HCT116 (cell line): ENCODE measurements at regions not wholly inside any gene's neighbourhood (a gene's known extent, or its start where the extent isn't known, plus 50 kb on each side); places are given as distances from the start of the nearest gene placed in this dataset.

Source experiments
- ATAC-seq: fragments of 200-7000 bp; cut with Tn5 transposase; 2 replicates; pipeline ENCODE4 v1.9.1; 2020; ENCODE audit warnings: mild to moderate bottlenecking, moderate library complexity
- BruUV-seq: library from RNA; stranded (reverse); fragments of 400-500 nt; replicated peaks from 2 replicates; lab custom pipeline; 2021; lab: Mats Ljungman, UMichigan
- CTCF ChIA-PET: fragments of 300-600 bp; sonication (Branson Sonifier 250); formaldehyde crosslinking; loops from one replicate; lab custom pipeline; 2021; ENCODE audit warnings: antibody characterized with exemption; lab: Charles Lee
- POLR2A ChIA-PET: fragments of 300-600, 350-600 bp; sonication (Branson Sonifier 250); formaldehyde crosslinking; loops from one replicate; lab custom pipeline; 2021; ENCODE audit warnings: antibody characterized with exemption; lab: Charles Lee
- RAD21 ChIA-PET, 2 experiments: fragments of 300-600 bp; sonication (Branson Sonifier 250); formaldehyde crosslinking; loops; one replicate each; lab custom pipeline; 2023; ENCODE audit warnings: low total read pairs in 2 of 2; ENCODE audit not compliant: uncharacterized antibody in 2 of 2, unreplicated experiment in 2 of 2, low non-redundant PET in 1 of 2; lab: Charles Lee
- DNase-seq: peaks from one replicate; pipeline ENCODE4 v3.0.0-alpha.2; 2010; ENCODE audit warnings: low read depth, low spot score
- H2AFZ ChIP-seq: fragments of 200-600 bp; shearing (Covaris generic), sonication (generic); 2 replicates; pipeline ENCODE4 v1.6.1; 2017; ENCODE audit warnings: low read depth, mixed run types, mixed read lengths, antibody characterized with exemption, low read length; ENCODE audit not compliant: poor library complexity, severe bottlenecking
- H3K27ac ChIP-seq: 2 replicates; pipeline ENCODE4 v1.5.1; 2012; ENCODE audit warnings: low read depth, low read length
- H3K27me3 ChIP-seq: fragments of 200-600 bp; sonication (generic); 2 replicates; pipeline ENCODE4 v1.6.1; 2016; ENCODE audit warnings: mixed run types, low read length, mixed read lengths; ENCODE audit not compliant: insufficient read depth
- H3K36me3 ChIP-seq, 2 experiments: fragments of 200-500 bp in 1 of 2; fragments of 200-600 bp in 1 of 2; sonication (Bioruptor generic) in 1 of 2; sonication (generic) in 1 of 2; 2 replicates each; pipeline versions ENCODE4 v1.5.1 to v1.6.1; 2014 to 2016; ENCODE audit warnings: low read length in 2 of 2, inconsistent platforms in 1 of 2, mixed read lengths in 1 of 2, mixed run types in 1 of 2; ENCODE audit not compliant: insufficient read depth in 2 of 2, control insufficient read depth in 1 of 2
- H3K4me1 ChIP-seq, 2 experiments: fragments of 200-600 bp in 1 of 2; sonication (generic) in 1 of 2; 2 replicates each; pipeline versions ENCODE4 v1.5.1 to v1.6.1; 2012 to 2017; ENCODE audit warnings: low read length in 2 of 2, inconsistent platforms in 1 of 2, mild to moderate bottlenecking in 1 of 2, mixed read lengths in 1 of 2, mixed run types in 1 of 2, moderate library complexity in 1 of 2; ENCODE audit not compliant: insufficient read depth in 2 of 2, control insufficient read depth in 1 of 2
- H3K4me2 ChIP-seq: fragments of 200-600 bp; sonication (generic); 2 replicates; pipeline ENCODE4 v1.6.1; 2017; ENCODE audit warnings: mixed run types, low read length, mixed read lengths
- H3K4me3 ChIP-seq, 2 experiments: fragments of 200-600 bp in 1 of 2; sonication (generic) in 1 of 2; replicated peaks in 1 of 2; 2 replicates each; pipeline ENCODE4 v1.5.1; 2011 to 2016; ENCODE audit warnings: low read length in 2 of 2, control low read depth in 1 of 2, low read depth in 1 of 2, mild to moderate bottlenecking in 1 of 2, mixed read lengths in 1 of 2, mixed run types in 1 of 2
- H3K79me2 ChIP-seq: fragments of 200-600 bp; sonication (generic); 2 replicates; pipeline ENCODE4 v1.6.1; 2017; ENCODE audit warnings: mild to moderate bottlenecking, mixed run types, low read length, moderate library complexity, mixed read lengths; ENCODE audit not compliant: insufficient read depth
- H3K9ac ChIP-seq: fragments of 200-600 bp; sonication (generic); 2 replicates; pipeline ENCODE4 v1.6.1; 2016; ENCODE audit warnings: low read length, mixed read lengths
- H3K9me2 ChIP-seq: fragments of 200-600 bp; sonication (generic), shearing (Covaris generic); 2 replicates; pipeline ENCODE4 v1.6.1; 2017; ENCODE audit warnings: mixed run types, mild to moderate bottlenecking, moderate library complexity; ENCODE audit not compliant: insufficient read depth
- H3K9me3 ChIP-seq, 2 experiments: fragments of 200-500 bp in 1 of 2; fragments of 200-600 bp in 1 of 2; sonication (Bioruptor generic) in 1 of 2; sonication (generic) in 1 of 2; 2 replicates each; pipeline ENCODE4 v1.6.1; 2014 to 2017; ENCODE audit warnings: low read length in 2 of 2, mixed read lengths in 2 of 2, inconsistent platforms in 1 of 2, low read depth in 1 of 2, mild to moderate bottlenecking in 1 of 2, mixed run types in 1 of 2, moderate library complexity in 1 of 2; ENCODE audit not compliant: control insufficient read depth in 1 of 2, insufficient read depth in 1 of 2
- H4K20me1 ChIP-seq: fragments of 200-600 bp; sonication (generic), shearing (Covaris generic); 2 replicates; pipeline ENCODE4 v1.6.1; 2017; ENCODE audit warnings: mixed run types, mild to moderate bottlenecking, moderate library complexity; ENCODE audit not compliant: insufficient read depth
- EZH2 ChIP-seq: fragments of 200-600 bp; sonication (generic); IDR thresholded peaks from 2 replicates; pipeline ENCODE4 v1.6.1; 2017; ENCODE audit warnings: antibody characterized with exemption, mixed run types
- SRF ChIP-seq: IDR thresholded peaks from 2 replicates; pipeline ENCODE4 v1.6.1; 2012; ENCODE audit warnings: low read depth
- intact Hi-C: fragments of 100-400 bp; cut with micrococcal nuclease; formaldehyde crosslinking; loops from 2 replicates; pipeline ENCODE4 v1.10.0; 2022

GRCh38 chr13:111537843-111538499 is 217.5 kb downstream of the TEX29 start:
- no peak overlapping the region for H3K4me3 ChIP-seq
- TF ChIP-seq EZH2 = no peak
- CTCF ChIA-PET = no interaction called here
- intact Hi-C loops = loop anchor here (10.0 kb wide), 1 partner anchor 907 kb away; no protein-coding TSS in a partner anchor
- H3K9me3 ChIP-seq = no peaks in the 10 kb centered on the region
- H3K4me1 ChIP-seq = no peaks in the 10 kb centered on the region
- no peak for ATAC-seq
- no peaks in the 10 kb centered on the region for H3K36me3 ChIP-seq
- H3K4me2 ChIP-seq = no peak overlapping the region
- no peak overlapping the region for H3K27ac ChIP-seq
- no TSS peak for BruUV-seq
- no peaks in the 10 kb centered on the region for H3K79me2 ChIP-seq
- DNase-seq = no peak
- peaks cover 86% of the 10 kb centered on the region for H3K27me3 ChIP-seq
- no peak overlapping the region for H3K9ac ChIP-seq
- no peak overlapping the region for H2AFZ ChIP-seq
- RAD21 ChIA-PET = no interaction called here
- POLR2A ChIA-PET = no interaction called here
- no peaks in the 10 kb centered on the region for H3K9me2 ChIP-seq
- no peaks in the 10 kb centered on the region for H4K20me1 ChIP-seq

DNA sequence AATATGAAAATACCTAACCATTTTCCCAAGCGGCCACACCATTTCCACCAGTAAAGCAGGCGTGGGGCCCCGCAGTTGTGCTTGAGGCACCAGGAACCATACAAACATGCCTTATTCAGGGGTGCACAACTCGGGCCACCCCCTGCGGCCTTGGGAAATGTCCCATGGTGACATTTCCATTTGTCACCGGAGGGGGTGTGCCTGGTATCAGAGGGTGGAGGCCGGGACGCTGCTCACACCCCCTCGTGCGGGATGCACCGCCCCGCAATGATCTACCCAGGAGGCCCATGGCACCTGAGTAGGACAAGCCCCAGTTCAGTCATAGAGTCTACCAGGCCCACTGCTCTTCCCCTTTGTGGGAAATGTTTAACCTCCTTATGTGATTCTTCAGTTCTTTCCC is 218.8 kb downstream of the TEX29 start:
- Histone ChIP-seq H3K9me3 (no peaks in the 10 kb centered on the region), H3K9ac (no peak overlapping the region), H2AFZ (no peak overlapping the region), H3K9me2 (no peaks in the 10 kb centered on the region), H3K4me1 (no peaks in the 10 kb centered on the region), H3K27ac (no peak overlapping the region), H3K27me3 (peaks cover 73% of the 10 kb centered on the region), H3K4me2 (no peak overlapping the region), H3K4me3 (no peak overlapping the region), H4K20me1 (no peaks in the 10 kb centered on the region), H3K36me3 (no peaks in the 10 kb centered on the region), H3K79me2 (no peaks in the 10 kb centered on the region)
- no TSS peak for BruUV-seq
- ATAC-seq (no peak), DNase-seq (no peak)
- no peak for TF ChIP-seq SRF
- ChIA-PET POLR2A (no interaction called here), RAD21 (no interaction called here), CTCF (no interaction called here)
- intact Hi-C loops = loop anchor here (10.0 kb wide), 1 partner anchor 906 kb away; no protein-coding TSS in a partner anchor
